HG02678 (cell line): ENCODE measurements at regions not wholly inside any gene's neighbourhood (a gene's known extent, or its start where the extent isn't known, plus 50 kb on each side); places are given as distances from the start of the nearest gene placed in this dataset.

Source experiments
- ATAC-seq: cut with Tn5 transposase; IDR thresholded peaks from one replicate; pipeline ENCODE4 v1.9.1; 2021; ENCODE audit warnings: mild to moderate bottlenecking, moderate library complexity; ENCODE audit not compliant: unreplicated experiment

DNA sequence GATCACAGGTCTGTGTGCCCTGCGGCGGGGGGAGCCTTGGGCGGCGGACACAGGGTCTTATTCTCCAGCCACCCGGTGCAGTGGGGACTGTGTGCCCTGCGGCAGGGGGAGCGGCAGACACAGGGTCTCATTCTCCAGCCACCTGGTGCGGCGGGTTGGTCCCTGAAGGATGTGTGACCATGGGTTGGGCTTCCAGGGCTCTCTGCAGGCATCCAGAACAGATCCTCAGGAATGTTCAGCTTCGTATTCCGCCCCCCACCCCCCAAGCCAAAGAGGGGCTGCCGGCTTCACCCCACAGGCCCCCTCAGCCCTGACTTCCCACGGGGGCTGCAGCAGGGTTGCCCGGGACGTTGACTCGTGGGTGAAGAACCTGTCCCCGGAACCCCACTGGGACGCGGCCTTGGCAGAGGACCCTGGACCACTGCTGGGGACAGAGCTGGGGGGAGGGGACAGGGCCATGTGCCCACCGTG lies 154.5 kb upstream of the PPP2R2D start:
- no peak for ATAC-seq

DNA sequence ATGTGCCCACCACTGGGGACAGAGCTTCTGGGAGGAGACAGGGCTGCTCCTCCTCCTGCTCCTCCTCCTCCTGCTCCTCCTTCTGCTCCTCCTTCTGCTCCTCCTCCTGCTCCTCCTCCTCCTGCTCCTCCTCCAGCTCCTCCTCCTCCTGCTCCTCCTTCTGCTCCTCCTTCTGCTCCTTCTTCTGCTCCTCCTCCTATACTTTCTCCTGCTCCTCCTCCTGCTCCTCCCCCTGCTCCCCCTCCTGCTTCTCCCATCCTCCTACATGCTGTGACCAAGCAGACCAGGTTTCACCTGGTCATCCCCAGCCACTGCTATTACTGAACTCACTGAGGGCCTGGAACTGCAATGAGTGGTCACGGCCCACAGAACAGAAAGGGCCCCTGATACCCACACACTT lies 154.0 kb upstream of the PPP2R2D start:
- ATAC-seq = no peak

- ATAC-seq = no peak
Observed at GRCh38 chr10:131747251-131747650, 153.6 kb upstream of the PPP2R2D start.

DNA sequence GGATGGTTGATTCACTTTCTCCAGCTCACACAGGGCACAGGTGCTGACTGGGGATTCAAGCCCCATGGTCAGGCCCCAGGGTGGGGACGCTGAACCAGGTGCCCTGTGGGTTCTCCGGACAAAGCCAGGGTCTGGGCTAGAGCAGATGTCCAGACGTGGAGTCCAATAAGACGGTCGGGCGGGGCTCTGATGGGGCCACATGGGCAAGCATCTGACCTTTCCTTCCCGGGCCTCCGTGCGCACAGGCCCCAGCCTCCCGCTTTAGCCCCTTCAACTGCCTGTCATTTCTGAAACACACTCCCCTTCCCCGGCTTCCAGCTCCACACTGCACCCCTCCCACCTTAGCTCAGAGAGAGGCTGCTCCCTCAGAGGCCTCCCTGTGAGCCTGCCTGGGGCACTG lies 153.0 kb upstream of the PPP2R2D start:
- ATAC-seq = no peak

- ATAC-seq = no peak
Observed at GRCh38 chr10:131748191-131748590, 152.6 kb upstream of the PPP2R2D start.

DNA sequence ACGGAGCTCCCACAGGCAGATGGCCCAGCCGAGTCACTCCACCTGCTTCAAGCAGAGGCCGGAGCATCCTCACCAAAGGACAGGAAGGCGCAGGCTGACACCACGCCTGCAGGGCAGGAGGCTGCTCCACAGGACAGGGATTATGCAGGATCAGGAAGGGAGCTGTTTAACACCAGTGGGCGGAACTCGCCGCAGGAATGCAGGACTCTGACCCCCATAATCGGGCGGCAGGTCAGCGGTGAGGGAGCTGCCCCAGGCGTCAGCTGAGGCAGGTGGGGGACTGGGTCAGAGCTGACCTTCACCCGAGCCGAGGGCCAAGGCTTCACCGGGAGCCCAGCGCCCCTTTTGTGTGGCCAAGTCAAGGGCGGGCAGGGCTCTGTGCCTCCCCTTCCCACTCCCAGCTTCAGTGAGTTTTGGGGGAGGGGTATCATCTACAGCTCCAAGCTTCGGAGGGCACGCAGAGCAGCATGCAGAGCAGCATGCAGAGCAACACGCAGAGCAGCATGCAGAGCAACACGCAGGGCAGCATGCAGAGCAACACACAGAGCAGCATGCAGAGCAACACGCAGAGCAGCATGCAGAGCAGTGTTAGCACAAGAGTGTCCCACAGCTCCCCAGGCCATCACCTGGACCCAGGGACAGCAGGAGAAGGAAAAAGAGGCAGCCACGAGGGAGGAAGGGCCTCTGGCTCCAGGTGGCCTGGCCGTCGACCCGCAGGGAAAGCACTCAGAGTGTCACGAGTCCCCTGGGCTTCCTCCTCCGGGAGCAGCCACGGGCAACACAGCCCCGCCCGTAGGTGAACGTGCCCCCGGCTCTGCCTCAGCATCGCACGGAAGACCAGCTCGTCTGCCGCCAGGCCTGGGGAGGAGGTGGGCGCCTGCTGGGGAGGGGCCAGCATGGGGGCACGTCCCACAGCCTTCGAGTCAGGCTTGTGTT lies 151.7 kb upstream of the PPP2R2D start:
- no peak for ATAC-seq

DNA sequence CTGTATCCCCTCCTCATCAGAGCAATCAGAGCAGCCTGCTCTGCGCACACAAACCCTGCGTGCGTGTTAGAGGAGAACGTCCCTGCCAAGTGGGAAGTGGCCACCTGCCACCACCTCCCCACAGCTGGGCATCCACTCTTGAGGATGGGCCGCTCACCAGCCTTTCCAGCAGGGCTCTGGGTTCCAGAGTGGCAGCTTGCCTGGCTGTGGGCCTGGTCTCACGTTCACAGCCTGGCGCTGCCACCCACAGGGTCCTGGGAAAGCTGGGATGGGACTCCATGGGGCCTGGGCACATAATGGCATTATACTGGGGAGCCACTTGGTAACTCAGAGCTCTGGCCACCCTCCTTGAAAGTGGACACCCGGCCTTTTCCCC lies 151.1 kb upstream of the PPP2R2D start:
- no peak for ATAC-seq

DNA sequence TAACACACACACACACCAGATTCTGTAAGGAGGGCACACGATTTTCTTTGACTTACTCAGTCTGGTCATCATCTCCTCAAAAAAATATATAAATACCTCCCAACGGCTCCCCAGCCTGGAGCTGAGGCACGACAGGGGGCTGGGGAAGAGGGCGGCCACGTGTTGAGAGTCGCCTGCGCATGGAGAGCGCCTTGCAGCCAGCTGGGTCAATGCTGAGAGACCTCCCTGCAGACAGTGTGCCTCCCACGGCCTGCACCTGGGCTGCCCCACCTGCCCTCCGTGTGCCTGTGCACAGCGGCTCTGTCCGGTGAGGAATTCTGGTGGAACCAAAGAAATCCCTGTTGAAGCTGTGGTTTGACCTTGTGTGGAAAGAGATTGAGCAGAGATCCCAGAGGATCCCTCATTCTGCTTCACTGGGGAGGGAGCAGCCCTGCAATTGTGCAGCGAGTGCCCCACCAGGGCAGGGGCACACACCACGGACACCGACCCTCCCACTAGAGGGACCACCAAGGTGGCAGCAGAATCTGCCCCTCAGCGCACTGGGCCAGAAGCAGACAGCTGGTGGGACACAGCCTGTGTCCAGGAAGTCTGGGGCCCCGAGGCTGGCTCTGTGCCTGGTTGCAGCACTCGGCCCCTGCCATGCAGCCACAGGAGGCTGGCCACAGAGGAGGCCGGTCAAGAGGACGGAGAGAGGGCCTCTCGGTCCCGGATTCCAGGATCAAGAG lies 150.5 kb upstream of the PPP2R2D start:
- no peak for ATAC-seq

DNA sequence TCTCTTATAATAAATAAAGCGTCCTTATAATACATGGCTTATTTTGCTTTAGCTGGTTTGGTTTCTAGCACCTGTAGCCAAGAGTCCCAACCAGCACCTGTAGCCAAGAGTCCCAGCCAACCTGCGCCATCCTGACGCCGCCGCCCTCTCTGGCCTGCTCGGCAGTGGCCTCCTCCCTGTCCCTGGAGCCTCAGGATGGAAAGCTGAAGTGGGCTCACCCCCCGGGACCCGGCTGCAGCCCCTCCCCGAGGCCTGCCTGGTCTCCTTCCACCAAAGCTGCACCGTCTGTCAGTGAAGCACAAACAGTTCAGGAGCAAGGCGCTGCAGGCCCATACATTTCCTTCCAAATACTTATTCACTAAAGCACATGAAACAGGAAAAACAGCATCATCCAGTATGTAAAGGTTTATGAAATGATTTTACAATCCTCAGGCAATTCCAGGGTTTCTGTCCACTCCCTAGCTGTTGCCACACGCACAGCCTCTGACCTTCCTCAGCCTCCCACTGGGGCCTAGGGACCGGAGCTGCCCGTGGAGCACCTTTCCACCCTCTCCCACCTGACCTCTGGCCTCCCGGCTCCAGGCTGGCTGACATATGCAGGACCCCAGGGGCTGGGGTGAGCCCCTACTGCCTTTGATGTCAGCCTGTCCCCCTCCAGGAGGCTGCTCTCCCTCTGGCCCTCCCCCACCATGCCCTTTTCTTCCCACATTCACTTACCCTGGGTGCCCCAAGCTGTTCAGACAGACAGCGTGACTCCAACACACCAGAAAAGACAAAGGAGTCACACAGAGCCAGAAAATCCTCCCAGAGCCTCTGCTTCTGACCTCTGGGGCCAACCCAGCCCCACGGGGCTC lies 149.6 kb upstream of the PPP2R2D start:
- no peak for ATAC-seq

- ATAC-seq = no peak
Observed at GRCh38 chr10:131751827-131752775, 148.7 kb upstream of the PPP2R2D start.

GRCh38 chr10:131753336-131753735 lies 147.5 kb upstream of the PPP2R2D start:
- ATAC-seq = no peak

GRCh38 chr10:131755200-131755599 lies 145.6 kb upstream of the PPP2R2D start:
- no peak for ATAC-seq

GRCh38 chr10:131757285-131758058 lies 143.3 kb upstream of the PPP2R2D start:
- ATAC-seq = no peak

DNA sequence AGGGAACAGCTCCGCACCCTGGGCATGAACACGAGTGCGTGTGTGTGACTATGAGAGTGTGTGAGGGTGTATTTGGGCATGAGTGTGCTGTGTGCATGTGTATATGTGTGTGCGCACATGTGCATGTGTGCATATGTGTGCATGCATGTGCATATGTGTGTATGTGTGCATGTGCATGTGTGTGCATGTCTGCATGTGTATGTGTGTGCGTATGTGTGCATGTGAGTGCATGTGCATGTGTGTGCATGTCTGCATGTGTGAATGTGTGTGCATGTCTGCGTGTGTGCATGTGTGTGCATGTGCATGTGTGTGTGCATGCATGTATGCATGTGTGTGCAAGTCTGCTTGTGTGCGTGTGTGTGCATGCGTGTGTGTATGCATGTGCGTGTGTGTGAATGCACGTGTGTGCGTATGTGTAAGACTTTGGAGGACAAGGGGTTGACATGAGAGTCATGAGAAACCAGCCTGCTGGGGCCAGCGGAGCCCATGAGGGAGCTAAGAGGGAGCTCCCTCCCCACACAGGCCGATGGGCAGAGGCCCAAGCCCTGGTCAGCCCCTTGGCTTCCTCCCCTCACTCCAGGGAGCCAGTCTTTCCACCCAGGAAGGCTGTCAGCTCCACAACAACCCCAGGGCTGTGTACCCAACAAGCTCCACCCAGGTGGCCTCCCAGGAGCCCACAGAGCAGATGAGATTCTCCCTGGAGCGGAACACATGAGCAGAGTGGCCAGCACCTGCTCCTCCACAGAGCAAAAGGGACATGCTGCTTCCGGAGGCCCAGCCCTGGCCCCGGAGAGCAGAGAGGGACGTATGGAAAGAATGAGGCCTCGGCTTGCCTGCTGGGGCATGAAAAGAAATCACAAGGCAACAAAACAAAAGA lies 142.5 kb upstream of the PPP2R2D start:
- ATAC-seq = no peak

- ATAC-seq = no peak
Observed at GRCh38 chr10:131758939-131759301, 141.9 kb upstream of the PPP2R2D start.

DNA sequence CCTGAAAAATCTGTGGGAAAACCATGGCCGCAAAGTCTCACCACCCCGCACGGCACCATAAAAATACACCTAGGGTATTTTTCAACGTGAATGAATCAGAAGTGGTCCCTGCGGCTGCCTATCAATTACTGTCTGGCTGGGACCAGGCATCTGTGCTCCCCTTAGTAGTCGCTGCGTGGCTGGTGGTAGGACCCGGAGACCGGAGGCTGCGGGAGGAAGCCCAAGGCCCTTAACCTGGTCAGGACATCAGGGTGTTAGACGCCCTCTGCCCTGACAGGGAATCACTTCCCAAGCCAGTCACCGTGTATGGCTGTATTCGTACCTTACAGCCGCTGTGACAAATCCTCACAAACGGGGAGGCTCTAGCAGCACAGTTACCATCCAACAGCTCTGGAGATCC lies 141.5 kb upstream of the PPP2R2D start:
- no peak for ATAC-seq

GRCh38 chr10:131760416-131761166 lies 140.2 kb upstream of the PPP2R2D start:
- no peak for ATAC-seq
